Endothelial cell of umbilical vein (primary cell): ENCODE measurements at regions not wholly inside any gene's neighbourhood (a gene's known extent, or its start where the extent isn't known, plus 50 kb on each side); places are given as distances from the start of the nearest gene placed in this dataset.

Experiments
- BruUV-seq: library from RNA; stranded (reverse); fragments of 400-500 nt; replicated peaks from 2 replicates; lab custom pipeline; 2021; lab: Mats Ljungman, UMichigan
- CTCF ChIA-PET: fragments of 300-600, 350-600 bp; sonication (Branson Sonifier 250); formaldehyde crosslinking; loops from one replicate; lab custom pipeline; 2021; ENCODE audit warnings: antibody characterized with exemption, inconsistent platforms; lab: Charles Lee
- POLR2A ChIA-PET: fragments of 300-600, 350-600 bp; sonication (Branson Sonifier 250); formaldehyde crosslinking; loops from one replicate; lab custom pipeline; 2021; ENCODE audit warnings: antibody characterized with exemption, inconsistent platforms; lab: Charles Lee
- DNase-seq: peaks from one replicate; pipeline ENCODE4 v3.0.0-alpha.2; 2011; ENCODE audit warnings: low read depth, low spot score
- FAIRE-seq: peaks from 2 replicates; lab custom pipeline; 2011; peaks lifted over from hg19 to GRCh38; lab: Jason Lieb, UNC
- H2AFZ ChIP-seq: 2 replicates; pipeline ENCODE4 v1.6.0; 2012; ENCODE audit warnings: low read depth, low read length, control low read depth, inconsistent platforms
- H3K27ac ChIP-seq: 2 replicates; pipeline ENCODE4 v1.5.1; 2011; ENCODE audit warnings: low read depth, mild to moderate bottlenecking, control low read depth, low read length, moderate library complexity; ENCODE audit not compliant: insufficient read depth
- H3K27me3 ChIP-seq, 2 experiments: 2 replicates each; pipeline versions ENCODE4 v1.6.0 to v1.6.1; 2011; ENCODE audit warnings: low read length in 2 of 2, mixed read lengths in 1 of 2; ENCODE audit not compliant: control insufficient read depth in 2 of 2, insufficient read depth in 2 of 2
- H3K36me3 ChIP-seq, 2 experiments: 2 replicates in 1 of 2; 3 replicates in 1 of 2; pipeline ENCODE4 v1.5.1; 2011; ENCODE audit warnings: low read length in 2 of 2, mild to moderate bottlenecking in 1 of 2, moderate library complexity in 1 of 2; ENCODE audit not compliant: control insufficient read depth in 2 of 2, insufficient read depth in 2 of 2; ENCODE audit errors: extremely low read depth in 1 of 2
- H3K4me1 ChIP-seq: 3 replicates; pipeline ENCODE4 v1.5.1; 2011; ENCODE audit warnings: mild to moderate bottlenecking, low read length; ENCODE audit not compliant: control insufficient read depth, insufficient read depth; ENCODE audit errors: extremely low read depth
- H3K4me2 ChIP-seq: 2 replicates; pipeline ENCODE4 v1.6.1; 2011; ENCODE audit warnings: low read length, control low read depth, mixed read lengths; ENCODE audit not compliant: insufficient read depth
- H3K4me3 ChIP-seq, 3 experiments: fragments of 200-600 bp in 1 of 3; sonication (generic), shearing (Covaris generic) in 1 of 3; replicated peaks in 1 of 3; 2 replicates each; pipeline ENCODE4 v1.5.1; 2011 to 2016; ENCODE audit warnings: control low read depth in 3 of 3, low read length in 3 of 3, mild to moderate bottlenecking in 2 of 3, inconsistent platforms in 1 of 3, low read depth in 1 of 3, moderate library complexity in 1 of 3; ENCODE audit not compliant: insufficient read depth in 1 of 3
- H3K79me2 ChIP-seq: 2 replicates; pipeline ENCODE4 v1.6.0; 2012; ENCODE audit warnings: low read length, inconsistent platforms; ENCODE audit not compliant: control insufficient read depth, insufficient read depth
- H3K9ac ChIP-seq: replicated peaks from 2 replicates; pipeline ENCODE3; 2011; ENCODE audit warnings: low read length, control low read depth; ENCODE audit not compliant: insufficient read depth; ENCODE audit errors: extremely low read depth
- H3K9me1 ChIP-seq: replicated peaks from 3 replicates; pipeline ENCODE4 v1.6.0; 2011; ENCODE audit warnings: mild to moderate bottlenecking, low read length; ENCODE audit not compliant: control insufficient read depth, insufficient read depth; ENCODE audit errors: extremely low read depth
- H3K9me3 ChIP-seq: replicated peaks from 2 replicates; pipeline ENCODE4 v1.5.1; 2012; ENCODE audit warnings: low read length, inconsistent platforms; ENCODE audit not compliant: control insufficient read depth, insufficient read depth
- H4K20me1 ChIP-seq: replicated peaks from 2 replicates; pipeline ENCODE3; 2011; ENCODE audit warnings: mild to moderate bottlenecking, low read length; ENCODE audit not compliant: control insufficient read depth, insufficient read depth; ENCODE audit errors: extremely low read depth
- EZH2 ChIP-seq: IDR thresholded peaks from 2 replicates; pipeline ENCODE4 v1.6.1; 2012; ENCODE audit warnings: borderline replicate concordance, low read depth, mild to moderate bottlenecking, moderate library complexity, low read length, inconsistent platforms; ENCODE audit not compliant: severe bottlenecking
- FOS ChIP-seq: IDR thresholded peaks from 2 replicates; pipeline ENCODE4 v1.6.1; 2011; ENCODE audit warnings: mild to moderate bottlenecking, low read length, moderate library complexity, borderline replicate concordance; ENCODE audit not compliant: insufficient read depth
- GATA2 ChIP-seq: IDR thresholded peaks from 2 replicates; pipeline ENCODE4 v1.7.0; 2011; ENCODE audit warnings: low read depth, mild to moderate bottlenecking, moderate library complexity, mixed read lengths, low read length; ENCODE audit not compliant: insufficient read length, insufficient read depth
- JUN ChIP-seq: IDR thresholded peaks from 2 replicates; pipeline ENCODE4 v1.6.1; 2011; ENCODE audit warnings: borderline replicate concordance, low read depth; ENCODE audit not compliant: insufficient read length, insufficient read depth
- MAX ChIP-seq: IDR thresholded peaks from 2 replicates; pipeline ENCODE4 v1.6.1; 2011; ENCODE audit not compliant: insufficient read depth, insufficient read length
- MYC ChIP-seq: IDR thresholded peaks from one replicate; pipeline ENCODE4 v1.6.1; 2011; ENCODE audit warnings: mild to moderate bottlenecking, low read depth, low read length
- POLR2A ChIP-seq: IDR thresholded peaks from 2 replicates; pipeline ENCODE4 v1.6.1; 2012; ENCODE audit warnings: low read depth, mild to moderate bottlenecking, control low read depth, low read length
- POLR2AphosphoS5 ChIP-seq: IDR thresholded peaks from 2 replicates; pipeline ENCODE4 v1.6.1; 2012; ENCODE audit warnings: low read depth, mild to moderate bottlenecking, control low read depth, low read length, moderate library complexity; ENCODE audit not compliant: insufficient read depth
- dilution Hi-C: fragments of 300-500 bp; cut with MboI; formaldehyde crosslinking; loops from one replicate; pipeline ENCODE4 v1.15.0; 2019; ENCODE audit warnings: low sequenced_read_pairs; ENCODE audit not compliant: extremely low pct_ligation_motif_present
- intact Hi-C: fragments of 100-400 bp; cut with micrococcal nuclease; formaldehyde crosslinking; loops from one replicate; pipeline ENCODE4 v1.10.0; 2022
- TF ChIP-seq, protein P1 (sequence below), 2 donors: IDR thresholded peaks; 1 replicate in 1 of 2; 2 replicates in 1 of 2; pipeline ENCODE4 v1.5.1; 2011; ENCODE audit warnings: low read length in 2 of 2, mild to moderate bottlenecking in 2 of 2, moderate library complexity in 2 of 2, control low read depth in 1 of 2, inconsistent platforms in 1 of 2, low read depth in 1 of 2; ENCODE audit not compliant: insufficient read depth in 1 of 2; ENCODE audit errors: extremely low read depth in 1 of 2

DNA sequence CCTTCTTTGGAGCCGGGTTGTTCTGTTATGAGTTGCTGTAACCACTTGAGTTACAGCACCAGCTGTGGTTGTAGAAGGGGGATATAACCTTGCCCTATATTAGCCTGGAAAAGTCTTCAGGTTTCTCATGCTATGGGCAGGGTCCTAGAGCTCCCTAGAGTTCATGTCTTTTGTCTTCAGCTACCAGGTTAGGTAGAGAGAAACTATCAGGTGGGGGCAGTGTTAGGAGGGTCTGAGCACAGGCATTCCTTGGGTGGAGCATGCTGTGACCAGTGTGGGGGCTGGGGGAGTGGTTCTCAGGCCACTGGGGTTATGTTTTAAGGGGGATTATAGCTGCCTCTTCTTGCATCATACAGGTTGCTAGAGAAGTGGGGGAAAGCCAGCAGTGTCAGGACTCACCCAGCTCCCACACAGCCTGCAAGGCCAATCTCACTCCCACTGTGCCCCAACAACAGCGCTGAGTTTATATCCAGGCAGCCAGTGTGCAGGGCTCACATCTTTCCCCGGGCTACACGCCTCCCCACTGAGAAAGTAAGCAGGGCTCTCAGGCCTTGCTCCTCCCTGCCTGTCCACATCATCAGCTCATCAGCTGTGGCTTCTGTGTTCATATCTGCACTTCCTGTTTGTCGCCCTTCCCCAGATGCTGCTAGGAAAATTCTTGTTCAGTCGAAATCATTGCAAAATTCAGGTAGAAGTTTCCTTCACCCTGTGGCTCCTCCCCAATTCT, 133.8 kb upstream of the NRXN1 start:
- POLR2A ChIA-PET = no interaction called here
- H4K20me1 ChIP-seq = no peaks in the 10 kb centered on the region
- no peak overlapping the region for H3K27ac ChIP-seq
- H3K36me3 ChIP-seq = no peaks in the 10 kb centered on the region
- DNase-seq = no peak
- H3K27me3 ChIP-seq = no peaks in the 10 kb centered on the region
- no peak overlapping the region for H2AFZ ChIP-seq
- intact Hi-C loops = no loop called here
- no peak overlapping the region for H3K9ac ChIP-seq
- CTCF ChIA-PET = no interaction called here
- H3K9me3 ChIP-seq = no peaks in the 10 kb centered on the region
- H3K4me1 ChIP-seq = no peaks in the 10 kb centered on the region
- TF ChIP-seq MAX (no peak), JUN (no peak), POLR2AphosphoS5 (no peak), EZH2 (no peak), MYC (no peak), FOS (no peak), POLR2A (no peak), GATA2 (no peak)
- TF ChIP-seq, protein P1, sequence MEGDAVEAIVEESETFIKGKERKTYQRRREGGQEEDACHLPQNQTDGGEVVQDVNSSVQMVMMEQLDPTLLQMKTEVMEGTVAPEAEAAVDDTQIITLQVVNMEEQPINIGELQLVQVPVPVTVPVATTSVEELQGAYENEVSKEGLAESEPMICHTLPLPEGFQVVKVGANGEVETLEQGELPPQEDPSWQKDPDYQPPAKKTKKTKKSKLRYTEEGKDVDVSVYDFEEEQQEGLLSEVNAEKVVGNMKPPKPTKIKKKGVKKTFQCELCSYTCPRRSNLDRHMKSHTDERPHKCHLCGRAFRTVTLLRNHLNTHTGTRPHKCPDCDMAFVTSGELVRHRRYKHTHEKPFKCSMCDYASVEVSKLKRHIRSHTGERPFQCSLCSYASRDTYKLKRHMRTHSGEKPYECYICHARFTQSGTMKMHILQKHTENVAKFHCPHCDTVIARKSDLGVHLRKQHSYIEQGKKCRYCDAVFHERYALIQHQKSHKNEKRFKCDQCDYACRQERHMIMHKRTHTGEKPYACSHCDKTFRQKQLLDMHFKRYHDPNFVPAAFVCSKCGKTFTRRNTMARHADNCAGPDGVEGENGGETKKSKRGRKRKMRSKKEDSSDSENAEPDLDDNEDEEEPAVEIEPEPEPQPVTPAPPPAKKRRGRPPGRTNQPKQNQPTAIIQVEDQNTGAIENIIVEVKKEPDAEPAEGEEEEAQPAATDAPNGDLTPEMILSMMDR (IDR thresholded peaks at IDR 0.05; ENCODE audit: extremely low read depth in 1 of 2, insufficient read depth in 1 of 2, low read depth in 1 of 2, low read length in 2 of 2) = no peak
- H3K4me2 ChIP-seq = no peak overlapping the region
- H3K79me2 ChIP-seq = no peaks in the 10 kb centered on the region
- no peaks in the 10 kb centered on the region for H3K9me1 ChIP-seq
- no peak for FAIRE-seq
- BruUV-seq = no TSS peak
- dilution Hi-C loops = no loop called here
- no peak overlapping the region for H3K4me3 ChIP-seq
